Smooth muscle cell (in vitro differentiated cells): ENCODE measurements at regions not wholly inside any gene's neighbourhood (a gene's known extent, or its start where the extent isn't known, plus 50 kb on each side); places are given as distances from the start of the nearest gene placed in this dataset.

Experiments
- DNase-seq: peaks from one replicate; lab custom pipeline; 2025; ENCODE audit not compliant: unreplicated experiment; lab: John Stamatoyannopoulos, UW
- H2AFZ ChIP-seq: fragments of 200-600 bp; sonication (generic); 2 replicates; pipeline ENCODE4 v1.6.0; 2016; ENCODE audit warnings: antibody characterized with exemption, low read depth, mild to moderate bottlenecking
- H3F3A ChIP-seq: fragments of 200-600 bp; sonication (generic); 2 replicates; pipeline ENCODE4 v1.6.0; 2017; ENCODE audit warnings: antibody characterized with exemption, low read depth
- H3K27ac ChIP-seq: fragments of 200-600 bp; sonication (generic); 2 replicates; pipeline ENCODE4 v1.5.1; 2016; ENCODE audit warnings: low read depth, mild to moderate bottlenecking
- H3K27me3 ChIP-seq: fragments of 200-600 bp; sonication (generic); 2 replicates; pipeline ENCODE4 v1.6.1; 2016; ENCODE audit warnings: low read depth, mild to moderate bottlenecking
- H3K36me3 ChIP-seq: fragments of 200-600 bp; sonication (generic); 2 replicates; pipeline ENCODE4 v1.5.1; 2016; ENCODE audit warnings: low read depth
- H3K4me1 ChIP-seq: fragments of 200-600 bp; sonication (generic); 2 replicates; pipeline ENCODE4 v1.5.1; 2016; ENCODE audit warnings: low read depth
- H3K4me2 ChIP-seq: fragments of 200-600 bp; sonication (generic); 2 replicates; pipeline ENCODE4 v1.6.0; 2016; ENCODE audit warnings: mild to moderate bottlenecking
- H3K4me3 ChIP-seq: fragments of 200-600 bp; sonication (generic); 2 replicates; pipeline ENCODE4 v1.5.1; 2016; ENCODE audit warnings: mild to moderate bottlenecking
- H3K79me2 ChIP-seq: fragments of 200-600 bp; sonication (generic); 2 replicates; pipeline ENCODE4 v1.6.0; 2016; ENCODE audit warnings: low read depth, mild to moderate bottlenecking
- H3K9ac ChIP-seq: fragments of 200-600 bp; sonication (generic); 2 replicates; pipeline ENCODE4 v1.6.0; 2016; ENCODE audit warnings: low read depth
- H3K9me3 ChIP-seq: fragments of 200-600 bp; sonication (generic); replicated peaks from 2 replicates; pipeline ENCODE4 v1.5.1; 2016; ENCODE audit warnings: low read depth
- H4K20me1 ChIP-seq: fragments of 200-600 bp; sonication (generic); 2 replicates; pipeline ENCODE4 v1.6.0; 2016; ENCODE audit warnings: low read depth
- CTCF ChIP-seq: fragments of 200-600 bp; sonication (generic); IDR thresholded peaks from 2 replicates; pipeline ENCODE4 v1.5.1; 2017; ENCODE audit warnings: borderline replicate concordance, mild to moderate bottlenecking, antibody characterized with exemption; ENCODE audit not compliant: insufficient read depth, poor library complexity, severe bottlenecking
- WGBS: methylation state at CpG from one replicate; pipeline ENCODE4 v1.1.7; 2016; ENCODE audit warnings: low lambda C conversion rate; 5-methylcytosine and 5-hydroxymethylcytosine counted together

- Histone ChIP-seq H3K4me1 (no peaks in the 10 kb centered on the region), H3F3A (no peaks in the 10 kb centered on the region), H4K20me1 (no peaks in the 10 kb centered on the region), H3K9ac (no peak overlapping the region), H3K9me3 (no peaks in the 10 kb centered on the region), H3K79me2 (no peaks in the 10 kb centered on the region), H3K4me2 (no peak overlapping the region), H3K27ac (no peak overlapping the region), H3K4me3 (no peak overlapping the region), H3K27me3 (no peaks in the 10 kb centered on the region), H2AFZ (no peak overlapping the region), H3K36me3 (no peaks in the 10 kb centered on the region)
- 63% methylated on average over 3 of the region's 3 CpGs for WGBS
- no peak for TF ChIP-seq CTCF
- no peak for DNase-seq
Measured at GRCh38 chr6:132224943-132225342, 176.3 kb downstream of the MOXD1 start.

GRCh38 chr6:132220800-132221199, 180.5 kb downstream of the MOXD1 start:
- Histone ChIP-seq H3K27me3 (no peaks in the 10 kb centered on the region), H3K4me3 (no peak overlapping the region), H2AFZ (no peak overlapping the region), H4K20me1 (no peaks in the 10 kb centered on the region), H3K27ac (no peak overlapping the region), H3K79me2 (no peaks in the 10 kb centered on the region), H3K9ac (no peak overlapping the region), H3K4me1 (no peaks in the 10 kb centered on the region), H3F3A (no peaks in the 10 kb centered on the region), H3K4me2 (no peak overlapping the region), H3K9me3 (no peaks in the 10 kb centered on the region), H3K36me3 (no peaks in the 10 kb centered on the region)
- no peak for TF ChIP-seq CTCF
- no peak for DNase-seq
- 33% methylated on average over 1 of the region's 1 CpG for WGBS

GRCh38 chr6:132219901-132220300, 181.4 kb downstream of the MOXD1 start:
- Histone ChIP-seq H2AFZ (no peak overlapping the region), H3K27ac (no peak overlapping the region), H3K4me2 (no peak overlapping the region), H3K36me3 (no peaks in the 10 kb centered on the region), H3K9me3 (no peaks in the 10 kb centered on the region), H3K27me3 (no peaks in the 10 kb centered on the region), H4K20me1 (no peaks in the 10 kb centered on the region), H3K79me2 (no peaks in the 10 kb centered on the region), H3F3A (no peaks in the 10 kb centered on the region), H3K4me1 (no peaks in the 10 kb centered on the region), H3K4me3 (no peak overlapping the region), H3K9ac (no peak overlapping the region)
- DNase-seq, result no peak
- 93% methylated on average over 1 of the region's 1 CpG for WGBS
- no peak for TF ChIP-seq CTCF

- DNase-seq, result no peak
- no peaks in the 10 kb centered on the region for H3K4me1 ChIP-seq
- WGBS, result 49% methylated on average over 5 of the region's 5 CpGs
- H3F3A ChIP-seq, result no peaks in the 10 kb centered on the region
- H3K36me3 ChIP-seq, result no peaks in the 10 kb centered on the region
- no peaks in the 10 kb centered on the region for H3K27me3 ChIP-seq
- no peak overlapping the region for H3K27ac ChIP-seq
- no peak overlapping the region for H3K4me3 ChIP-seq
- no peaks in the 10 kb centered on the region for H3K9me3 ChIP-seq
- H4K20me1 ChIP-seq, result no peaks in the 10 kb centered on the region
- peak; percentile 66 for TF ChIP-seq CTCF
- no peak overlapping the region for H2AFZ ChIP-seq
- H3K4me2 ChIP-seq, result no peak overlapping the region
- no peak overlapping the region for H3K9ac ChIP-seq
- H3K79me2 ChIP-seq, result no peaks in the 10 kb centered on the region
Measured at GRCh38 chr6:132218059-132218696, 183.1 kb downstream of the MOXD1 start.
